ENCODE measurements at regions not wholly inside any gene's neighbourhood (a gene's known extent, or its start where the extent isn't known, plus 50 kb on each side); places are given as distances from the start of the nearest gene placed in this dataset.

GRCh38 chr3:106931904-106932303, 445.3 kb upstream of the CCDC54 start:
- no peak for TF ChIP-seq CTCF (IDR thresholded peaks at IDR 0.05)
- no peak for TF ChIP-seq POLR2AphosphoS5 (IDR thresholded peaks at IDR 0.05)

All from esophagus muscularis mucosa (tissue), 3 donors.